Transverse colon (tissue), 4 donors: ENCODE measurements at regions not wholly inside any gene's neighbourhood (a gene's known extent, or its start where the extent isn't known, plus 50 kb on each side); places are given as distances from the start of the nearest gene placed in this dataset.

Source experiments
- DNase-seq: peaks from one replicate; pipeline ENCODE4 v3.0.0-alpha.2; 2019
- H3K27ac ChIP-seq, 4 donors: fragments of 200-600 bp; sonication (generic); 2 replicates each; pipeline ENCODE4 v1.5.1; 2016 to 2018; ENCODE audit warnings: inconsistent platforms in 4 of 4
- H3K27me3 ChIP-seq: fragments of 200-600 bp; sonication (generic); 2 replicates; pipeline ENCODE4 v1.5.1; 2017; ENCODE audit warnings: inconsistent platforms
- H3K36me3 ChIP-seq, 4 donors: fragments of 200-600 bp; sonication (generic); 2 replicates each; pipeline ENCODE4 v1.5.1; 2017 to 2019; ENCODE audit warnings: inconsistent platforms in 4 of 4
- H3K4me1 ChIP-seq, 4 donors: fragments of 200-600 bp; sonication (generic); 2 replicates each; pipeline ENCODE4 v1.5.1; 2017 to 2020; ENCODE audit warnings: inconsistent platforms in 4 of 4
- H3K4me3 ChIP-seq, 4 donors: fragments of 200-600 bp; sonication (generic); 1 replicate in 1 of 4; 2 replicates in 3 of 4; pipeline versions ENCODE4 v1.5.1 to v1.6.1; 2017 to 2019; ENCODE audit warnings: inconsistent platforms in 4 of 4
- H3K9me3 ChIP-seq, 2 donors: fragments of 200-600 bp; sonication (generic); 2 replicates each; pipeline ENCODE4 v1.5.1; 2017 to 2019; ENCODE audit warnings: inconsistent platforms in 2 of 2
- CTCF ChIP-seq, 5 experiments: fragments of 200-600 bp in 3 of 5; fragments of 450-650 bp in 2 of 5; sonication (generic) in 3 of 5; IDR thresholded peaks; 1 replicate in 2 of 5; 2 replicates in 3 of 5; pipeline ENCODE4 v1.5.1; 2016 to 2017; ENCODE audit warnings: antibody characterized with exemption in 5 of 5, inconsistent platforms in 3 of 5, mild to moderate bottlenecking in 2 of 5, moderate library complexity in 1 of 5
- EP300 ChIP-seq: sonication (generic); formaldehyde crosslinking; IDR thresholded peaks from one replicate; pipeline ENCODE4 v1.6.1; 2017; ENCODE audit warnings: antibody characterized with exemption, low read depth
- POLR2A ChIP-seq: fragments of 450-650 bp; IDR thresholded peaks from one replicate; pipeline ENCODE4 v1.6.1; 2016; ENCODE audit warnings: antibody characterized with exemption, mild to moderate bottlenecking, moderate library complexity
- POLR2AphosphoS5 ChIP-seq, 3 donors: sonication (generic); formaldehyde crosslinking; IDR thresholded peaks; one replicate each; pipeline ENCODE4 v1.6.1; 2016; ENCODE audit warnings: antibody characterized with exemption in 3 of 3
- WGBS, 2 donors: methylation state at CpG; one replicate each; pipeline ENCODE4 v1.1.5; 2018; ENCODE audit warnings: low coverage in 1 of 2; 5-methylcytosine and 5-hydroxymethylcytosine counted together
- in situ Hi-C, 4 donors: fragments of 200-750 bp; cut with MboI; loops; one replicate each; pipeline versions ENCODE4 v1.15.0 to v1.15.1; 2017; ENCODE audit warnings: low sequenced_read_pairs in 3 of 4, low pct_ligation_motif_present in 1 of 4, low pct_unique_long_range_greater_than_20kb in 1 of 4
- intact Hi-C: fragments of 100-400 bp; cut with DNase I; formaldehyde crosslinking; loops from one replicate; pipeline ENCODE4 v1.15.1; 2023; ENCODE audit warnings: low total_unique reads

DNA sequence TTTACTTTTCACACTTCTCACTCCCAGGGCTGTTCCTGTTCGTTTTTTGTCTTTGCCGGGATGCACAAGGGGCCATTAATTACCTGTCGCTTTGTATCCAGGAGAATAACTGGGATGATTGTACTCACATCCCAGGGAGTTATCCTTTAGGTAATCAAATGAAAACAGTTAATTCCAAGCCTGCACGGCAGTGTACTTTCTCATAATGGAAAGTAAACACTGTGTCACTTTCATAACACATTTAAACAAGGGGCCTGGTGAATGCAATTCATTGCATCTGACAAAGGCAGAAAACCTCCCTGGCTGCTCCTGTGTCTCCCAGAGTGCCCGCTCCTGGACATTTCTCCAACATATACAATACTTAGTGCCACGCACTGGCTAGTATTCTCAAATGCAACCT, 138.7 kb upstream of the CELF2 start:
- WGBS, 2 donors = 58 to 67% methylated on average over 4 to 6 of the region's 6 CpGs
- in situ Hi-C loops (no loop called here), intact Hi-C loops (loop anchor here (10.0 kb wide), 1 partner anchor 84 kb away; no protein-coding TSS in a partner anchor)
- TF ChIP-seq POLR2AphosphoS5 (IDR thresholded peaks at IDR 0.05) = no peak
- TF ChIP-seq EP300 = no peak
- TF ChIP-seq POLR2A = no peak
- no peak for TF ChIP-seq CTCF (IDR thresholded peaks at IDR 0.05)
- Histone ChIP-seq H3K4me1 (no peaks in the 10 kb centered on the region), H3K27ac (no peak overlapping the region), H3K4me3 (no peak overlapping the region), H3K36me3 (no peaks in the 10 kb centered on the region), H3K27me3 (no peaks in the 10 kb centered on the region), H3K9me3 (no peaks in the 10 kb centered on the region)
- no peak for DNase-seq

- no peak overlapping the region for H3K27ac ChIP-seq
- no peak for TF ChIP-seq CTCF (IDR thresholded peaks at IDR 0.05)
- no peak for TF ChIP-seq POLR2AphosphoS5 (IDR thresholded peaks at IDR 0.05)
- TF ChIP-seq POLR2A = no peak
- TF ChIP-seq EP300 = no peak
- H3K36me3 ChIP-seq = no peaks in the 10 kb centered on the region
- intact Hi-C loops (no loop called here), in situ Hi-C loops (no loop called here)
- no peak overlapping the region for H3K4me3 ChIP-seq
- 88 to 94% methylated on average over 5 to 6 of the region's 6 CpGs for WGBS, 2 donors
- no peaks in the 10 kb centered on the region for H3K4me1 ChIP-seq
- no peaks in the 10 kb centered on the region for H3K27me3 ChIP-seq
- peaks cover 0 to 3% of the 10 kb centered on the region in 2 donors for H3K9me3 ChIP-seq
- DNase-seq = no peak
These were observed 136.4 kb upstream of the CELF2 start for GRCh38 chr10:10881117-10881813.

DNA sequence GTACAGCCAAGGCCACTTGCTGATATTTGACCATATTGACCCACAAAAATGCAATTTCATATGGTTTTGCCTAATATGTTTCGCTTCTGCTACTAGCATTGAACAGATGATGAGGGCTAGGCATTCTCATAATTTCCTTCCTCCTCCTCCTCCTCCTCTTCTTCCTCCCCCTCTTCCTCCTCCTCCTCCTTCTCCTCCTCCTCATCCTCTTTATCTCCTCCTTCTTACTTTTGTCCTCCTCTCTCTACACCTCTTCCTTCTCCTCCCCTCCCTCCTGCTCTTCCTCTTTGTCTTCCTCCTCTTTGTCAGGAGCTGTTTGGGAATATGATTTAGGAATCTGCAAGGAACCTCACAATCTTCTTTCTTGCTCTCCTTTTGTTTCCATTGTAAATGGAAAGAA, 133.9 kb upstream of the CELF2 start:
- Histone ChIP-seq H3K9me3 (peaks cover 0 to 3% of the 10 kb centered on the region in 2 donors), H3K27me3 (no peaks in the 10 kb centered on the region), H3K4me1 (no peaks in the 10 kb centered on the region), H3K4me3 (no peak overlapping the region), H3K36me3 (no peaks in the 10 kb centered on the region), H3K27ac (no peak overlapping the region)
- WGBS, 2 donors = 92 to 100% methylated on average over 1 of the region's 1 CpG
- in situ Hi-C loops (no loop called here), intact Hi-C loops (no loop called here)
- no peak for TF ChIP-seq CTCF (IDR thresholded peaks at IDR 0.05)
- TF ChIP-seq POLR2AphosphoS5 (IDR thresholded peaks at IDR 0.05) = no peak
- no peak for TF ChIP-seq EP300
- no peak for TF ChIP-seq POLR2A
- no peak for DNase-seq

DNA sequence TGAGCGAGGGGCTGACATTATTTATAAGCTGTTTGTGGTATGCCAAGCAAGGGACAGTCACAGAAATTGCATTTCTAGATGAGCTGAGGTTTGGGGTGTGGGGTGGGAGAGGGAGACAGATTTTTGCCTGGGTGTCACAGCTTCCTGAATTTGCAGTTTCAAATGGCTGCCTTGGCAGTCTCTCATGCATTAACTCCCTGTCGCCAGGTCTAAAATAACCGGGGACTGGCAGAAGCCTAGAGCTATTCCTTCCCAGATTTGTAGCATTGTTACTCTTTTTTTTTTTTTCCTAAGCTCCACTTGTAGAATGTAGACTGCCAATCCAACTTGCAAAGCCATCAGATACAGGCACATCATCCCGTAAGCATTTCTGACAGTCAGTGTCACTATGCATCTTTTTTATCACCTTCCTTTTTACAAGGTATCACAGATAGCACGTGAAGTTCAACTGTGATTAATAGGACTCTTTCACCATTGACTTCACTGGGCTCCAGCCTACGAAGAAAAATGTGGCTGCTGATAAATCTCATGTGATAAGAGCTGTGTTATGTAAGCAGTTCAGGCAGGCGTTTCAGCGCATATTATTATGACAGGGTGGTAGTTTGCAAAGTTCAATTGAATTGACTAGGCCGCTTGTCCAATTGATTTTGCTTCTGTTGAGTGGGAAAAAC, 130.7 kb upstream of the CELF2 start:
- in situ Hi-C loops = no loop called here
- DNase-seq = no peak
- 82 to 83% methylated on average over 7 to 9 of the region's 9 CpGs for WGBS, 2 donors

More for the DNA sequence above, 130.7 kb upstream of the CELF2 start:
- Histone ChIP-seq H3K4me1 (no peaks in the 10 kb centered on the region), H3K36me3 (no peaks in the 10 kb centered on the region), H3K27me3 (no peaks in the 10 kb centered on the region), H3K4me3 (no peak overlapping the region), H3K27ac (no peak overlapping the region), H3K9me3 (peaks cover 0 to 3% of the 10 kb centered on the region in 2 donors)
- TF ChIP-seq CTCF (IDR thresholded peaks at IDR 0.05) (no peak), POLR2A (no peak), POLR2AphosphoS5 (IDR thresholded peaks at IDR 0.05) (no peak), EP300 (no peak)
- intact Hi-C loops = no loop called here
